Activated naive CD4-positive, alpha-beta T cell treated with anti-CD3 and anti-CD28 coated beads, Interleukin-2, amount 10 ng/mL, durations not matched to agents 7 days and 5 days (primary cell): ENCODE measurements at regions not wholly inside any gene's neighbourhood (a gene's known extent, or its start where the extent isn't known, plus 50 kb on each side); places are given as distances from the start of the nearest gene placed in this dataset.

ENCODE experiments used
- CTCF ChIA-PET: fragments of 350-600 bp; sonication (Branson Sonifier 250); formaldehyde crosslinking; loops from one replicate; lab custom pipeline; 2021; ENCODE audit warnings: antibody characterized with exemption; lab: Charles Lee
- DNase-seq: peaks from one replicate; pipeline ENCODE4 v3.0.0-alpha.2; 2020
- H3K27ac Mint-ChIP-seq: one replicate; pipeline ENCODE4 v1.8.0; 2021; ENCODE audit warnings: mild to moderate bottlenecking, moderate library complexity, mixed read lengths
- H3K27me3 Mint-ChIP-seq: one replicate; pipeline ENCODE4 v1.8.0; 2021; ENCODE audit warnings: mild to moderate bottlenecking, mixed read lengths
- H3K36me3 Mint-ChIP-seq: one replicate; pipeline ENCODE4 v1.8.0; 2021; ENCODE audit warnings: mixed read lengths
- H3K4me1 Mint-ChIP-seq: one replicate; pipeline ENCODE4 v1.8.0; 2021; ENCODE audit warnings: mixed read lengths
- H3K4me3 Mint-ChIP-seq: one replicate; pipeline ENCODE4 v1.8.0; 2021; ENCODE audit warnings: mild to moderate bottlenecking, moderate library complexity, mixed read lengths
- H3K9me3 Mint-ChIP-seq: one replicate; pipeline ENCODE4 v1.8.0; 2021; ENCODE audit warnings: mixed read lengths

DNA sequence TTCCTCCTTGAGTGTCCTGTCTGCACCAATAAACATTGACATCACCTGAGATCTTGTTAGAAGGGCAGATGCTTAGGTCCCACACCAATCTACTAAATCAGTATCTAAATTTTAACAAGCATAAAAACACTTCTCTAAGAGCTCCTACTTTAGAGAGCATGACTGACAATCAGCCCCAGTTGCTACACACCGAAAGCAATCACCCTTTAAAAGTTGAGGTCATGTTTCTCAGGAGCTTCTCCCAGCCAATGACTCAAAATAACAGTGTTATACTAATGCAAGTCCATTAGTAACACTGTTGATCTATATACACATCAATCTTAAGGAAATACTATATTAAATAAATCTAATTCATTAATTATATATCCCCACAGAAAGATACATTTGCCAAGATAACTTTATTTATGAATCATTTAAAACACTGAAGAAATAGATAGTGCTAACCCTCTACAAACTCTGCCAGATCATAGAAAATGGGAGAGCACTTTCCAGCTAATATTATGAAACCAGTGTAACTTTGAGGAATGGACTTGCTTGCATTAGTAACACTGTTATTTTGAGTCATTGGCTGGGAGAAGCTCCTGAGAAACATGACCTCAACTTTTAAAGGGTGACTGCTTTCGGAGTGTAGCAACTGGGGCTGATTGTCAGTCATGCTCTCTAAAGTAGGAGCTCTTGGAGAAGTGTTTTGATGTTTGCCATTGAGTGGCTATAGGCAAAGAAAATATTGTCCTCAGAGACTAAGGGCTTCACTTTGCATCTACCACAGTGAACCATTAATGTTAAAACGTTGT lies 109.8 kb upstream of the HDX start:
- Mint-ChIP-seq H3K27me3 (no peaks in the 10 kb centered on the region), H3K4me3 (no peak overlapping the region), H3K27ac (no peak overlapping the region), H3K9me3 (no peaks in the 10 kb centered on the region), H3K36me3 (no peaks in the 10 kb centered on the region), H3K4me1 (no peaks in the 10 kb centered on the region)
- no peak for DNase-seq
- CTCF ChIA-PET = no interaction called here

DNA sequence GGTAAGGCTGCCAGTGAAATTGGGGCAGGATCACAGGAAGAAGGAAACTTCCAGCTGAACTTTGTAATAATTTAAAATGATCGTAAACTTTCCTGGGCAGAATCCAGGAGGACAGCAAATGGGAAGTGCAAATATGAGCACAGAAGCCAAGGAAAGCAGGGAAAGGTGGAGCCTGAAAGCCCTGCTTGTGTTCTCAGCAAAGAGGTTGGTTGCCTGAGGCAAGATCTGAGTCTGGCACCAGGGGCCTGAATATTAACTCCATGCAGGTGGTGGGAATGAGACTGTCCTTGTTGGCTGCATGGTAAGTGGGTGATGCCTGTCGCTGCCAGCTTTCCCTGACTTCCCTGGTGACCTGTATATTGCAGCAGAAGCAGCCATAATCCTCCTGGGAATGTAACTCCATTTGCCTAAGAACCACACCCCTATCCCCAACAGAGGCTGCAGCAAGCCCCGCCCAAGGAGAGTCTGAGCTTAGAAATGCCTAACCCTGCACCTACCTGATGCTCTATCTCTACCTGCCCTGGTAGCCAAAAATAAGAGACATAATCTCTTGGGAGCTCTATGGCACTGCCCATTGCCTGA lies 132.0 kb upstream of the HDX start:
- Mint-ChIP-seq H3K27ac (no peak overlapping the region), H3K36me3 (no peaks in the 10 kb centered on the region), H3K27me3 (no peaks in the 10 kb centered on the region), H3K4me3 (no peak overlapping the region), H3K9me3 (no peaks in the 10 kb centered on the region), H3K4me1 (no peaks in the 10 kb centered on the region)
- DNase-seq = no peak
- CTCF ChIA-PET = no interaction called here

DNA sequence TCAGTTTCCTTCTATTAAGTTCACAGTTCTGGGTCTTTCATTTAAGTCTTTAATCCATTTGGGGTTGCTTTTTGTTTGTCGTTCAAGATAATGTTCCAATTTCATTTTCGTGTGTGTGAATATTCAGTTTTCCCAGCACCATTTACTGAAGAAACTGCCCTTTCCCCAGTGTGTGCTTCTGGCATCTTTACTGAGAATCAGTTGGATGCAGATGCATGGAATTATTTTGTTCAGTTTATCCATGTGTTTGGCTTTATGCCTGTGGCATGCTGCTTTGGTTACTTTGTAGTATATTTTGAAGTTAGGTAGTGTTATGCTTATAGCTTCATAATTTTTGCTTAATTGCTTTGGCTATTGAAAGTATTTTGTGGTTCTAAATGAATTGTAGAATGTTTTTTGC lies 163.8 kb upstream of the HDX start:
- H3K9me3 Mint-ChIP-seq = no peaks in the 10 kb centered on the region

DNA sequence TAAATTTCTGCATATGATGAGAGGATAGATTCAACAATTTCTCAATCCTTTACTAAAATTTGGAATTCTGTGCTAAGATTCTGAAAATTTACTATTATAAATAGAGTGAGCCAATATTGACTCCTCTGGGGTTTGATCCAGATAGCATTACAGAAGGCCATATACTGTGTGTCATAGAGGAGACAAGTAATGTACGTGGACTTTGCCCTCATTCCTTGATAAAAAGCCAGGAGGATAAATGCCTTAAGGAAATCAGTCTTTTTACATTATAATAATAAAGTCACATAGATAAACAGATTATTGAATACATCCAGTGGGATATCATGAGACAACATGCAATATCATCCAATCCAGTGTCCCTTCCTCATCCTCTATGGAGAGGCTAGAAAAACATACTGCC lies 188.0 kb upstream of the HDX start:
- no peak for DNase-seq
- Mint-ChIP-seq H3K4me1 (no peaks in the 10 kb centered on the region), H3K27ac (no peak overlapping the region), H3K27me3 (no peaks in the 10 kb centered on the region), H3K9me3 (no peaks in the 10 kb centered on the region), H3K4me3 (no peak overlapping the region), H3K36me3 (no peaks in the 10 kb centered on the region)
- CTCF ChIA-PET = no interaction called here

More for the DNA sequence above, 163.8 kb upstream of the HDX start:
- Mint-ChIP-seq H3K36me3 (no peaks in the 10 kb centered on the region), H3K27me3 (no peaks in the 10 kb centered on the region), H3K27ac (no peak overlapping the region), H3K4me3 (no peak overlapping the region), H3K4me1 (no peaks in the 10 kb centered on the region)
- CTCF ChIA-PET = no interaction called here
- no peak for DNase-seq

- no peaks in the 10 kb centered on the region for H3K36me3 Mint-ChIP-seq
Observed at GRCh38 chrX:84709987-84710386, 207.7 kb upstream of the HDX start.

GRCh38 chrX:84710611-84711010 lies 208.4 kb upstream of the HDX start:
- CTCF ChIA-PET = no interaction called here
- no peak for DNase-seq

More at GRCh38 chrX:84709987-84710386, 207.7 kb upstream of the HDX start:
- H3K27ac Mint-ChIP-seq = no peak overlapping the region
- no peaks in the 10 kb centered on the region for H3K9me3 Mint-ChIP-seq
- no peak for DNase-seq
- no peaks in the 10 kb centered on the region for H3K4me1 Mint-ChIP-seq
- no peaks in the 10 kb centered on the region for H3K27me3 Mint-ChIP-seq
- CTCF ChIA-PET = no interaction called here
- H3K4me3 Mint-ChIP-seq = no peak overlapping the region

DNA sequence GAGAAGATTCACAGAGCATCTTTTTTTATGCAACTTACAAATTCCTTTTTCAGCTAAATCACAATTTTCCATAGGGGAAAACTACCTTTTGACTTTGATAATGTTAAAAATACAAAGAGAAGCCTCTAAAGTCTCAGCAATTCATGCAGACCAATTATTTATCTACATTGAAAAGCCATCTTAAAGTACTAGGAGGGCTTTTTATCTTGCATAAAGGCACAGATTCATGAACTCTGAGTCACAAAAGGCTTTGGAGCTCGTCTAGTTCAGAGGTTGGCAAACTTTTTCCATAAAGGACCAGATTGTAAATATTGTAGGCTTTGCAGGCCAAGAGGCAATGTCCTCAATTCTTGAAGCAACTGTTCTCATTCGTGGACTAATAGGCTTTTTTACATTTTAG lies 210.4 kb upstream of the HDX start:
- Mint-ChIP-seq H3K27me3 (no peaks in the 10 kb centered on the region), H3K27ac (no peak overlapping the region), H3K9me3 (no peaks in the 10 kb centered on the region), H3K4me1 (no peaks in the 10 kb centered on the region), H3K36me3 (no peaks in the 10 kb centered on the region), H3K4me3 (no peak overlapping the region)
- CTCF ChIA-PET = no interaction called here
- no peak for DNase-seq

More at GRCh38 chrX:84710611-84711010, 208.4 kb upstream of the HDX start:
- Mint-ChIP-seq H3K27ac (no peak overlapping the region), H3K9me3 (no peaks in the 10 kb centered on the region), H3K36me3 (no peaks in the 10 kb centered on the region), H3K4me1 (no peaks in the 10 kb centered on the region), H3K4me3 (no peak overlapping the region), H3K27me3 (no peaks in the 10 kb centered on the region)

- no peak overlapping the region for H3K27ac Mint-ChIP-seq
- CTCF ChIA-PET = no interaction called here
- no peaks in the 10 kb centered on the region for H3K36me3 Mint-ChIP-seq
- no peaks in the 10 kb centered on the region for H3K27me3 Mint-ChIP-seq
- H3K4me3 Mint-ChIP-seq = no peak overlapping the region
- no peak for DNase-seq
- H3K9me3 Mint-ChIP-seq = no peaks in the 10 kb centered on the region
- H3K4me1 Mint-ChIP-seq = no peaks in the 10 kb centered on the region
Observed at GRCh38 chrX:84715315-84715714, 213.1 kb upstream of the HDX start.

DNA sequence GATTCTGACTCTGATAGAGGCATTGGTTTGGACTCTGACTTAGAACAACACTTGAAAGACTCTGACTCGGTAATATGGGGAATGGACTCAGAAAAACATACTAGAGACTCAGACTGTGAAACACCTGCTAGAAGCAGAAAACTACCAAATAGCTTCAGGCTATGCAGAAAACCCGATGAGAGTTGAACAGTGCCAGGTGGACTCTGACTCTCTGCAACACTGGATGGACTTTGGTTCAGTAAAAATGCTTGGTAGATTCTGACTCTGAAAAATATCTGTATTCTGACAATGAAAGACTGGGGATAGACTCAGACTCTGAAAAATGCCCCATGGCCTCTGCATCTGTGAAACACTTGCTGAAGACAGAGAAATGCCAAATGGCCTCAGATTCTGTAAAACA lies 215.1 kb upstream of the HDX start:
- Mint-ChIP-seq H3K27ac (no peak overlapping the region), H3K4me3 (no peak overlapping the region), H3K4me1 (no peaks in the 10 kb centered on the region), H3K27me3 (no peaks in the 10 kb centered on the region), H3K9me3 (no peaks in the 10 kb centered on the region), H3K36me3 (no peaks in the 10 kb centered on the region)
- DNase-seq = no peak
- CTCF ChIA-PET = no interaction called here

- DNase-seq = no peak
- Mint-ChIP-seq H3K4me1 (no peaks in the 10 kb centered on the region), H3K9me3 (no peaks in the 10 kb centered on the region), H3K4me3 (no peak overlapping the region), H3K36me3 (no peaks in the 10 kb centered on the region), H3K27ac (no peak overlapping the region), H3K27me3 (no peaks in the 10 kb centered on the region)
- CTCF ChIA-PET = no interaction called here
Observed at GRCh38 chrX:84721416-84721815, 219.2 kb upstream of the HDX start.

DNA sequence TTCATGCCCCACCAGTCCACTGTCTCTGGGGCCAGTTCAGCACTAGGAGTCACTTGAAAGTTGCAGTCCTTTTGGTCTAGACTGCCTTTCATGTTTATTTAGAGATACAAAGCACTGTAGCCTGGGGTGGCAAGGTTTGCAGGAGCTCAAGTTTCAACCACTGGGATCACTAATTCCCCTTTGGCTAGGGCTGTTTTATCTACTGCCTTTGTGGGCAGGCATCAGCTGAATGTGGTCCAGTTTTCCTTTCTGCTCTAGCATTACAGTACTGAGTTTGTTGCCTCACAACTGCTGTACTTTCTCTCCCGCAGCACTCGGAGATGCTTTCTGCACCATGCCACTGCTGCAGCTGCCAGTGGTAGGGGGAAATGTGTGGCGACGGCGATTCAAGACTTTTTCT lies 222.3 kb upstream of the HDX start:
- no peaks in the 10 kb centered on the region for H3K9me3 Mint-ChIP-seq
- H3K36me3 Mint-ChIP-seq = no peaks in the 10 kb centered on the region
- H3K4me3 Mint-ChIP-seq = no peak overlapping the region
- no peak overlapping the region for H3K27ac Mint-ChIP-seq
- H3K4me1 Mint-ChIP-seq = no peaks in the 10 kb centered on the region
- no peak for DNase-seq
- no peaks in the 10 kb centered on the region for H3K27me3 Mint-ChIP-seq
- CTCF ChIA-PET = no interaction called here

- CTCF ChIA-PET = interaction anchor here (1.0 kb wide), 1 partner anchor 274 kb away, joined by 3 read pairs; the partner anchor contains the start of gene APOOL
Observed at GRCh38 chrX:84729408-84729807, 227.2 kb upstream of the HDX start.

GRCh38 chrX:84729809-84730208 lies 227.6 kb upstream of the HDX start:
- no peaks in the 10 kb centered on the region for H3K27me3 Mint-ChIP-seq
- no peaks in the 10 kb centered on the region for H3K9me3 Mint-ChIP-seq
- no peaks in the 10 kb centered on the region for H3K4me1 Mint-ChIP-seq
- CTCF ChIA-PET = interaction anchor here (0.6 to 1.0 kb wide), 2 partner anchors 273 to 323 kb away, joined by 3 read pairs; partner anchors contain the start of gene APOOL
- no peak for DNase-seq
- no peaks in the 10 kb centered on the region for H3K36me3 Mint-ChIP-seq
- no peak overlapping the region for H3K27ac Mint-ChIP-seq
- no peak overlapping the region for H3K4me3 Mint-ChIP-seq

More at GRCh38 chrX:84729408-84729807, 227.2 kb upstream of the HDX start:
- DNase-seq = no peak
- Mint-ChIP-seq H3K27me3 (no peaks in the 10 kb centered on the region), H3K27ac (no peak overlapping the region), H3K4me1 (no peaks in the 10 kb centered on the region), H3K4me3 (no peak overlapping the region), H3K36me3 (no peaks in the 10 kb centered on the region), H3K9me3 (no peaks in the 10 kb centered on the region)

DNA sequence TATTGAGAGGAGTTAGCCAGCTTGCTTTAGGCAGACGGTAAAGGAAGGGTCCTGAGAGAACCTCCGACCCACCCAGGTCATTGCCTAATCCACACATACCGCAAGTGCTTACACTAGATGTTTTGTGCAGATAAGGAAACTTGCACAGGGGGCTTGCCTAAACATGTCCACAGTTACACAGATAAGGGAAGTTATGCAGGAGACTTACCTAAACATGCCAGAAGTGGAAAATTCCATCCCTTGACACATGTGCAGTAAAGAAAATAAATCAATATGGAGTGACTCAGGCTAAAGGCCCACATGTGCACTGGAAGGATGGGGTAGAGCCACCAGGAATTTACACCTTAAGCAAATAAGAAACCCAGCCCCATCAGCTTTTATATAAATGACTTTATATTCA lies 232.8 kb upstream of the HDX start:
- Mint-ChIP-seq H3K4me1 (no peaks in the 10 kb centered on the region), H3K27me3 (no peaks in the 10 kb centered on the region), H3K4me3 (no peak overlapping the region), H3K27ac (no peak overlapping the region), H3K9me3 (no peaks in the 10 kb centered on the region), H3K36me3 (no peaks in the 10 kb centered on the region)
- CTCF ChIA-PET = no interaction called here
- DNase-seq = no peak

DNA sequence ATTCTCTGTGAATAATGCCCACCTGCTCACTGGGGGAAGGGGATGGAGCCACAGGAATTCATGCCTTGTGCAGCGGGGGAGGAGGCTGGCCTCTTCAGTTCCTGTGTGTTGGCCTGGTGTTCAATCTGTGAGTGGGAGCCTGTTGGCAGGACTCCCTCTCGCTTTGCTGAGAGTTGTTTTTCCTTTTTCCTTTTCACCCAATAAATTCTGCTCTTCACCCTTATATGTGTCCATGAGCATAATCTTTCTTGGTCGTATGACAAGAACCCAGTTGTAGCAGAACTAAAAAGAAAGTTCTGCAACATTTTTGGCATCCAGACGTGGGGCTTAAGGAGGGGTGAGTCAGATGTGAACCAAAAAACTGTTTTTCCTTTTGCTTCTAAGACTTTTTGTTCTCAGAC lies 235.2 kb upstream of the HDX start:
- H3K4me3 Mint-ChIP-seq = no peak overlapping the region
- no peak overlapping the region for H3K27ac Mint-ChIP-seq
- no peaks in the 10 kb centered on the region for H3K9me3 Mint-ChIP-seq
- DNase-seq = no peak
- no peaks in the 10 kb centered on the region for H3K36me3 Mint-ChIP-seq
- no peaks in the 10 kb centered on the region for H3K4me1 Mint-ChIP-seq
- CTCF ChIA-PET = no interaction called here
- H3K27me3 Mint-ChIP-seq = no peaks in the 10 kb centered on the region
